A204.1 (cell line): ENCODE measurements at regions not wholly inside any gene's neighbourhood (a gene's known extent, or its start where the extent isn't known, plus 50 kb on each side); places are given as distances from the start of the nearest gene placed in this dataset.

Experiments used
- FAIRE-seq: peaks from 2 replicates; lab custom pipeline; 2012; peaks lifted over from hg19 to GRCh38; lab: Jason Lieb, UNC

DNA sequence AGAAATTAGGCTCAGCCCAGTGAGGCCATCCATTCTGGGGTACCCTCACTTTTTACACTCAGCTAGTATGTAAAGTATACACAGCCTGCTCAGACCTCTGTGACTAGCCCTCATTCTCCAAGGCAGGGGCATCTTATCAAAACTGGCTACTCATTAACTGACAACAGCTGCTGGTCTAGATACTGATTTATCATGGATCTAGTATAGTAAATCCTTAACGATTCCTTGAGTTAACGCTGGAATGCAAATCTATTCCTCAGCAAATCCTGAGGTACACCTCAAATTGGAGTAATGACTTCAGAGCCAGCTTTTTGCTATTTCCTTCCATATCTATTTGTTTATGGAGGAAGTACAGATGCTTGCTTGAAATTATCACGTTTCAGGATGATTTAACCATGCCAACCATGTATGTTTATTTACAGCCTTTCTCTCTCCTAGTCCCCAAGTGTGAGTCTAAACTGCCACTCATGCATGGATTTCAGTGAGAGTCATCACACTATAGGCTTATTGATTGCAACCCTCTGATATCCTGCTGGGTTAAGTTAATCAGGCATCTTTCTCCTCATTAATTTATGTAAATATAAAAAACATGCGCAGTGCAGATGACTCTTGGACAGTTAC is 70.2 kb upstream of the DOK6 start:
- no peak for FAIRE-seq

DNA sequence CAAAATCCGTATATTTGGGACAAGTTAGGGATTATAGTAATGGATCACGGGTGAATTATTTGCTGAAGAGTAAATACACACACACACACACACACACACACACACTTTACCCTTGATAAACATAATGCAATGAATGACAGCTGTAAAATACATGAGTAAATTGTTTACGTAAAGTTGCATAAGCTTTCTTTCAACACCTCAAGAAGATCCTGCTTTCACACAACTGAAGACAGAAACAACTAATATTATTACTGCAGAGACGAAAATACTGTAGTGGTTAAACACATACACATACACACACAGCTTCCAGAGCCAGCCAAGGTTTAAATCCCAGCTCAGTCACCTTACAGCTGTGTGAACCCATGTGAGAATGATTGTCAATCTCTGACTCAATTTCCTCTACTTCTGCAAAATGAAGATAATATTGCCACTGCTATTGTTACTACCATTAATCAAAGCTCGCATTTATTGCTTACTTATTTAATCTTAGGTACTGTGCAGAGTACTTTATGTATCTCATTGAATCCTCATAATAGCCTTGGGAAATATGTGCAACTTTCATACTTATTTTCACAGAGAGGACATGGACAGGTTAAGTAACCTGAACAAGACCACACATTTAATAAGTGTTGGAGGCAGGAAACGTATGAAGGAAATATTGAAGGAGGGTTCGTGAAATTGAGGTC is 50.6 kb upstream of the DOK6 start:
- FAIRE-seq: no peak
